Psoas muscle (tissue), 7 donors: ENCODE measurements at regions not wholly inside any gene's neighbourhood (a gene's known extent, or its start where the extent isn't known, plus 50 kb on each side); places are given as distances from the start of the nearest gene placed in this dataset.

Experiments
- ATAC-seq, 4 donors: fragments of 200-7000 bp; cut with Tn5 transposase; one replicate each; pipeline ENCODE4 v1.9.1; 2020; ENCODE audit warnings: moderate library complexity in 3 of 4, mild to moderate bottlenecking in 2 of 4
- DNase-seq, 2 donors: peaks; one replicate each; pipeline ENCODE4 v3.0.0-alpha.2; 2020
- H3K27ac ChIP-seq: fragments of 200-600 bp; one replicate; pipeline ENCODE4 v1.8.0; 2022
- H3K27me3 ChIP-seq, 3 donors: fragments of 200-600 bp in 1 of 3; one replicate each; pipeline versions ENCODE4 v1.6.1 to v1.8.0; 2013 to 2022; ENCODE audit warnings: low read length in 2 of 3, mild to moderate bottlenecking in 2 of 3, moderate library complexity in 1 of 3; ENCODE audit not compliant: insufficient read depth in 3 of 3
- H3K36me3 ChIP-seq, 2 donors: fragments of 200-600 bp in 1 of 2; one replicate each; pipeline versions ENCODE4 v1.6.1 to v1.8.0; 2013 to 2022; ENCODE audit warnings: low read depth in 1 of 2, mild to moderate bottlenecking in 1 of 2, moderate library complexity in 1 of 2; ENCODE audit not compliant: insufficient read depth in 1 of 2
- H3K4me1 ChIP-seq: fragments of 200-600 bp; one replicate; pipeline ENCODE4 v1.8.0; 2022
- H3K4me3 ChIP-seq: fragments of 200-600 bp; one replicate; pipeline ENCODE4 v1.8.0; 2022; ENCODE audit warnings: mild to moderate bottlenecking
- H3K9me3 ChIP-seq: fragments of 200-600 bp; one replicate; pipeline ENCODE4 v1.8.0; 2022
- CTCF ChIP-seq: fragments of 200-600 bp; IDR thresholded peaks from one replicate; pipeline ENCODE4 v1.8.0; 2022; ENCODE audit warnings: antibody characterized with exemption
- WGBS, 3 donors: extraction: QIAGEN DNeasy Blood & Tissue Kit; methylation state at CpG; one replicate each; pipeline versions ENCODE4 v1.1.6 to v1.1.7; 2013; 5-methylcytosine and 5-hydroxymethylcytosine counted together
- intact Hi-C, 2 donors: fragments of 100-400 bp; cut with DNase I; formaldehyde crosslinking; loops; one replicate each; pipeline versions ENCODE4 v1.11.0 to v1.14.2; 2022
- donor health status: healthy with polysubstance abuse.
- donor health status: DM: no; HTN: no; CAD: no; lungs with moderate emphysema.
- donor health status: Bipolar disorder and iron deficiency.
- donor health status: healthy.
- donor health status: DM: yes; HTN: yes; CAD: no.
- donor health status: DM: no; HTN: no; CAD: no.
- donor health status: DM: yes; HTN: yes; CAD: no.

GRCh38 chr1:25095635-25096200, 136.6 kb downstream of the SYF2 start:
- no peaks in the 10 kb centered on the region for H3K27me3 ChIP-seq
- no peak for TF ChIP-seq CTCF
- H3K36me3 ChIP-seq: no peaks in the 10 kb centered on the region
- no peak overlapping the region for H3K4me3 ChIP-seq
- H3K4me1 ChIP-seq: no peaks in the 10 kb centered on the region
- no peak for DNase-seq
- ATAC-seq: no peak
- intact Hi-C loops: loop anchor here in 1 of 2 donors (2.0 kb wide), 1 partner anchor 163 kb away; no protein-coding TSS in a partner anchor
- WGBS, 3 donors: 80 to 85% (median 82%) methylated on average over 5 of the region's 5 CpGs
- no peak overlapping the region for H3K27ac ChIP-seq
- H3K9me3 ChIP-seq: no peaks in the 10 kb centered on the region

DNA sequence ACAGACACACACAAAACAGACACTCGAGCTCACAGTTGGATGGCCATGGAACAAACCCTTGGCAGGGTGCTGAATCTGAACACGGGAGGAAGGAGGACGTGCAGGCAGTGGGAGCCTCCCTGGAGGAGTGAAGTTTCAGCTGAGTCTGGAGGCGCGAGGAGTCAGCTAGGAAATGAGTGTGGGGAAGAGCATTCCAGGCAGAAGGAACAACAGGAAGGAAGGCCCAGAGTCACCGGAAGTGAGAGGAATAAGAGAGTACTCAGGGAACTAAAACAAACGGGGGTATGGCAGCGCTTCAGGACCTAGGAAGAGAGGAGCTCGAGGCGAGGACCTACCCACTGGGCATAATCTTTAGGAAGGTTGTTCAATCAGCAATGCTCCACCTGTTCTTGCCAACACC, 137.3 kb downstream of the SYF2 start:
- H3K4me1 ChIP-seq: no peaks in the 10 kb centered on the region
- 69 to 76% (median 75%) methylated on average over 10 of the region's 10 CpGs for WGBS, 3 donors
- no peak for DNase-seq
- no peaks in the 10 kb centered on the region for H3K9me3 ChIP-seq
- H3K36me3 ChIP-seq: no peaks in the 10 kb centered on the region
- H3K27me3 ChIP-seq: no peaks in the 10 kb centered on the region
- intact Hi-C loops: loop anchor here in 1 of 2 donors (5.0 kb wide), 1 partner anchor 1218 kb away; no protein-coding TSS in a partner anchor
- no peak overlapping the region for H3K27ac ChIP-seq
- no peak for TF ChIP-seq CTCF
- H3K4me3 ChIP-seq: no peak overlapping the region
- ATAC-seq: no peak

GRCh38 chr1:25094229-25094628, 138.1 kb downstream of the SYF2 start:
- H3K36me3 ChIP-seq: no peaks in the 10 kb centered on the region
- no peak overlapping the region for H3K27ac ChIP-seq
- ATAC-seq: no peak
- 89 to 96% (median 94%) methylated on average over 3 of the region's 3 CpGs for WGBS, 3 donors
- H3K9me3 ChIP-seq: no peaks in the 10 kb centered on the region
- H3K4me3 ChIP-seq: no peak overlapping the region
- no peaks in the 10 kb centered on the region for H3K27me3 ChIP-seq
- DNase-seq: no peak
- intact Hi-C loops: loop anchor here in 1 of 2 donors (5.0 kb wide), 1 partner anchor 1217 kb away; no protein-coding TSS in a partner anchor
- no peaks in the 10 kb centered on the region for H3K4me1 ChIP-seq
- no peak for TF ChIP-seq CTCF

DNA sequence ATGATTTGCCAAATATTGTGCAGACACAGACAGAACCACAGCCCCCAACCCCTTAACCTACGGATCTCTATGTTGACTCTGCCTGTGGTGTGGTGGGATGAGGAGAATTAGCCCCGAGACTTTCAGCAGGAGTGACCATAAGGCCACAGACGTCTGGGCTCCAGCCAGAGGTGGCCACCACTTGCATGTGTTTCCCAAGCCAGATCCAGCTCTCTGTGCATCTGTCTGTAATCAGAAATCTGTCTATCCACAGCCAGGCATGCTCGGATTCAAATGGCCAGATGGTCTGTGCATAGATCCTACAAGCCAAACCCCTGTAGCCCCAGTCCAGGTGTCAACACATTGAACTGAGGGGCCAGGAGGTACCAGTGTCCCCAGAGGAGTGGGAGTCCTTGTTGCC, 140.6 kb downstream of the SYF2 start:
- no peak for ATAC-seq

More for the DNA sequence above, 140.6 kb downstream of the SYF2 start:
- H3K27ac ChIP-seq: no peak overlapping the region
- DNase-seq: no peak
- TF ChIP-seq CTCF: no peak
- no peaks in the 10 kb centered on the region for H3K9me3 ChIP-seq
- no peaks in the 10 kb centered on the region for H3K36me3 ChIP-seq
- H3K27me3 ChIP-seq: no peaks in the 10 kb centered on the region
- H3K4me3 ChIP-seq: no peak overlapping the region
- no peaks in the 10 kb centered on the region for H3K4me1 ChIP-seq
- 66 to 80% (median 76%) methylated on average over 4 of the region's 4 CpGs for WGBS, 3 donors
- intact Hi-C loops: loop anchor here in 1 of 2 donors (5.0 kb wide), 1 partner anchor 1214 kb away; no protein-coding TSS in a partner anchor
